ENCODE measurements at regions not wholly inside any gene's neighbourhood (a gene's known extent, or its start where the extent isn't known, plus 50 kb on each side); places are given as distances from the start of the nearest gene placed in this dataset.

DNA sequence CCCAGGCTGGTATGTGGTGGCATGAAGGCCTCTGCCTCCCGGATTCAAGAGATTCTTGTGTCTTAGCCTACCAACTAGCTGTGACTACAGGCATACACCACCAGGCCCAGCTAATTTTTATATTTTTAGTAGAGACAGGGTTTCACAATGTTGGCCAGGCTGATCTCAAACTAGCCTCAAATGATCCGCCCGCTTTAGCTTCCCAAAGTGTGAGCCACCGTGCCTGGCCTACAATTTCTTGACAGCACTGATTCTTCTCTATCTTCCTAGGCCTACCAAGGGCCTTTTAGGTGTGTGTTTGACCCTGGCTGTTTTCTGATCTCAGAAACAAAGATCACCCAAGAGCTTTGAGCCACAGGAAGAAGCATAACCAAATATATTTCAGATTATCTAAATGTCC is 540.8 kb upstream of the ADAMTS5 start:
- no peak for DNase-seq (ENCODE audit: low read depth in 1 of 2, low spot score in 1 of 2)

DNA sequence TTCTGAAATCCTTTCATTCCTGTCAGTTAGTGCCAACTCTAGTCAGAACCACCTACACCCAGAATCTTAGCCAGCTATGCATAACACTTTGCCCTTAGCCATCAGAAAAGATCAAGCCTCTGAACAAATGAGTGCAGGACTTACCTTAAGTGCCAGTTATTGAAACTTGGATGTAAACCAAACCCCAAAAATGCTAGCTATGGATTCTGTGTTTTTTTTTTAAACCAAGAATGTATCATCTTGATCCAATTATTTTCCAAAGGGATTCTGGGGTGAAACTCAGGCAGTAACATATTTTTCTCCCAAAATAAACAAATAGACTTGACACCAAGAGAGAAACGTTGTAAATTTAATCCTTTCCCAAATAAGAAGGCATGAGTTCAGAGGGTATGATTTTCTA is 538.6 kb upstream of the ADAMTS5 start:
- no peak for DNase-seq (ENCODE audit: low read depth in 1 of 2, low spot score in 1 of 2)

DNA sequence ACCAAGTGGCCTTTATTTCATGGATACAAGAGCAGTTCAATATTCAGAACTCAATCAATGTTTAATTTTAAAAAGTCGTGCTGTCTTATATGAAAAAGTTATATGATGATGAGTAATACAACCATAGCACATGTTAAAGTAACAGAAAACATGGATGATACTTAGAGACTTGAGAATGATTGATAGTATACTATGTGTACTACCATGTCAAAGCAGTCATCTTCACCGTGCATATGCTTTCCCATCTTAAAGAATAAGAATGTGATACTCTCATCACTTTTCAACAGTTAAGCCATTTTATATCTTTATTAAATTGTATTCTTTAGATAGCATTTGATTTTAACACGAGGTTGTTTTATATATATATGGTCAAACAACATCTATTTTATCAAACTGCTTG is 535.9 kb upstream of the ADAMTS5 start:
- no peak for DNase-seq (ENCODE audit: low read depth in 1 of 2, low spot score in 1 of 2)

DNA sequence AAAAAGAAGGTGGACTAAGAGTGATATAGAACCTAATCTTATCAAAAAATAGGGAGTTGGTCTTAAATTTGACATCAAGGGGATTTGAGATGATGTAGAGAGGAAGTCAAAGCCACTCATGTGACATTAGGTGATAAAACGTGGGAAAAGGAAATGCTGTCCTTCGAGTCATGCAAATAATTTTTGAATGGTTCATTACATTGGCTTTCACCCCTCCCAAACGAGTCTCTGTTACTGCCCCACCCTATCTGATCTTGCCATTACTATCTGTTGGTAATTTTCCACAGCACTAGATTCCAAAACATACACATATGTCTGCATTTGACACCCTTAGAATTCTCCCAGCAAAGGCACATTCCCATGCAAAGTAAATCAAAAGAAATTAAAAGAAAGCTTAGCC is 531.1 kb upstream of the ADAMTS5 start:
- DNase-seq (ENCODE audit: low read depth in 1 of 2, low spot score in 1 of 2), result no peak

DNA sequence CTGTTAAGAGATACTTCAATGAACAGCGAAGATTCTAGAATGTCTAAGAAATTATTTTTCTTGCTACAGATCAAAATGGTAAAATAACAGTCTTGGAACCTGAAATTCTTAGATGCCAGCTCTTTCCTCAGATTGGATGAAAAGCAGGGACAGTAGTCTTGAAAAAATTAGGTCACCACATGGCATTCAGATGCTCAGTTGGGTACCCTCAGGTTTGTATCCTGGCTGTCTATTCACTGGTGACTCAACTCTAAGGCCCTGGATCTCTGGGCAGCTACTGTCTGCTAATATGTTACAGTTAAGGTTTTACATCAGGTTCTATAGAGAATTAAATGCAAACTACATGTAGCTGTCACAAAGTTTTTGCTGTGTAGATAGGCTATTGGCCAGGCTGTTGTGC is 528.9 kb upstream of the ADAMTS5 start:
- no peak for DNase-seq (ENCODE audit: low read depth in 1 of 2, low spot score in 1 of 2)

DNA sequence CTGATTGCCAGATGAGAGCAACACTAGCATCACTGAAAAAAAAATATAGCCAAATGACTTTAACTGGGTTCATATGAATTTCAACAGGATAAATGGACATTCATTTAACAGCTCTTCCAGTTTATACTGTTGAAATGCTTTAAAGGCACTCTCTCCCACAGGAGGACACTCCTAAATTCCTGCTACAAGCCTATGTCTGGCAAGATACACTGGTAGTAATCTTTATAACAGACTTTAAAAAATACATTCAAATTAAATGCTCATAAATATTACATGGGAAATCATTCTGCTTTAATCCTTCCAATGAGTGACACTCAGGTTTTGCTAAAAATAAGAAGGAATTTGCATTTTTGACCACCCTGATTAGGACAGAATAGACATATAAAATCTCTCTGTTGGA is 526.7 kb upstream of the ADAMTS5 start:
- DNase-seq (ENCODE audit: low read depth in 1 of 2, low spot score in 1 of 2), result no peak

DNA sequence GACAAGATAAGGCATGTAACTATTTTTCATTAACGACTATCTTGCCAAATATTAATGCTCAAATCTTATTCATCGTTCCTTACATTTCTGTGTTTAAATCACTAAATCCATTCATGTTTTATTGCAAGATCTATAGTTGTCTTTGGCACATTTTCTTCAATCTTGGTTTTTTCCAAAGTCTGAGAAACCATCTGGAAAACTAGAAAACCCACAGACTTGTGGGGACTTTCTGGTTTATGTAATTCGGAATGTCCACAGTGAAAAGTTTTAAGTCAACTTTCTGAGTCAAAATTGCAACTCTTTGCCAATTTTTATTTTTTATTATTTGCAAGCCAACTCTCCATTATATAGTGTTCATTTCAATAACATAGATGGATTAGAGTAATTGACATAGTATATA is 520.8 kb upstream of the ADAMTS5 start:
- DNase-seq (ENCODE audit: low read depth in 1 of 2, low spot score in 1 of 2), result no peak

DNA sequence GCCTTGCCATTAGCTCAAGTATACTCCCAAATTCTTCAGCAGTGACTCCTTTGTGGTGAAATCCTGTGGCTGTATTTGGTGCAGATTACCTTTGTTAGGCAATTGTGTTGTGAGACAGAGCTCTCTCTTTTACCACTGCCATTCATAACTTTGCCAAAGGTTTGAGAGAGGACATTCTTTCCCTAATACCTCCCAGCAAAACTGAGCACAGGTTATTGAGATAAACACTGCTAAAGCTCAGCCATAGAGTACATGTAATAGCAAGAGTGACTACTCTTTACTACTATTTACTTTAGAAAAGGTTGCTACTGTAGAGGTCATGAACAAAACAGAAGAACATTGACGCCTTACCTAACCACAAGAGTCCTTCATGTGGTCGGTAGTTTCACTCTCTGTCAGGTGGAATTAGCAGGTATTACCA is 514.0 kb upstream of the ADAMTS5 start:
- no peak for DNase-seq (ENCODE audit: low read depth in 1 of 2, low spot score in 1 of 2)

DNA sequence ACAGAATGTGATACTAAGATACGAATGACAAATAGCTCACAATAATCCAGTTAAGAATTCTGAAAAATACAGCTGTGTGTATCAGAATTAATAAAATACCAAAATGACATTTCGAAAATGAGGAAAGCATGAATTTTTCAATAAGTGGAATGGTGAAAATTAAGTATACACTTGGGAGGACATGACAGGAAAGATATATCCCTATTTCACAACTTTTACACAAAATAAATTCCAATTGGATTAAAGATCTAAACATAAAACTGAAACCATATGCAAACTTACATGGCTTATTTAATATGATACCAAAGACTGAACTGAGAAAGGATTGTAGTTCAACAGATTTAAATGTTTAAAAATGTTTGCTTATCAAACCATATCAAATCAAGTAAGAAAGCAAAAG is 510.4 kb upstream of the ADAMTS5 start:
- no peak for DNase-seq (ENCODE audit: low read depth in 1 of 2, low spot score in 1 of 2)

DNA sequence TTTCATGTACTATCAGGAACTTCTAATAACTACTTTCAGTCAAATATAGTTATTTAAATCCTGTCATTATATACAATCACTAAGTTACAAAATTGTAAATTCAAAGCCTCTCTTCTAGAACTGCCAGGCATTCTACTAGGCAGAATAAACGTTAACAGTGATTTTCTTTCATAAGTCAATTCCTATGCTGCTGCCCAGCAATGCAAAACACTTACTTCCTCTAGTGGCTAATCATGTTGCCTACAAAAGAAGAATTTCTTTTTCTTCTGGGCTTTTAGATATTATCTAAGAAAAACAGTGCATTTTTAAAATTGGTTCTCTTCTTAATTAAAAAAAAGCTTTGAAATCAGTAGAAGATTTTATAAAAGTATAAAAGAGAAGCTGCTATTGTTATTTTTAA is 509.8 kb upstream of the ADAMTS5 start:
- DNase-seq (ENCODE audit: low read depth in 1 of 2, low spot score in 1 of 2), result no peak

DNA sequence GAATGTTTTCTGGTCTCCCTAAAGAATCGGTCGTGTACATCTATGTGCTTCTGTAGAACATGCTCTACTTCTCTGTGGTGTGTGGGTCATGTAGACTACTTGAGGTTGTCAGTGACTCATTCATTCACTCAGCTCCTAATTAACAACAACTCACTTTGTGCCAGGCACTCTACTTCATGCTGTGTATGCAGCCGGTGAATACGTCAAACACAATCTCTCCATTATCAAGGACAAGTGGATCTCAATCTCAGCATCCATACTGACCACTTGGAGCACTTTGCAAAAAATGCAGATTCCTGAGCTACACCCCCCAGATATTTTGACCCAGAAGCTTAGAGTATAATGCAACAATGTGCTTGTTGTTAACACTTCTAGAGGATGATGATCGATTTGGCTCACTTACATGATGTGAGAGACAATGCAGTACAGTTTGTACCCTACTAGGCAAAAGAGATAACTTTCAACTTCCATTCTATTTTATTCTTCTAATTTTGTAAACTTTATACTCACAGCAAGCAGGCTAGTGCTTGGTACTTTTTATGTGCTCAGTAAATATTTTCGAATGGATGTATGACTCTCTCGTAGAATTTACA is 508.6 kb upstream of the ADAMTS5 start:
- DNase-seq (ENCODE audit: low read depth in 1 of 2, low spot score in 1 of 2), result no peak

DNA sequence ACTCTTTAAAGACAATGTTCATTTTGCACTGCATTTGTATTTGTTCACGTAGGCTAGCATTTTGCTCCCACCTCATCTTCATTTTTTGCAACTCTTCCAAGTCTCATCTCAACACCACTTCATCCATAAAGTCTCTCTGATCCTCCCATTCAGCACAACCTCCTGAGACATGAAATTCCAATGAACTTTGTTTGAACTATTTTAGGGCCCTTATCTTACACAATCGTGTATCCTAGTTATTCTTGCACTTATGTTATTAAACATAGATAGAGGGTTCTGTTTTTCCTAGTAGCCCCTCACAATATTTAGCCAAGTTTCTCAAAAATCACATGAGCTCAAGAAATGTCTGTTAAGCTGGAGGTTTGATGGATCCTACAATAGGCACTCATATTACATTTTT is 500.5 kb upstream of the ADAMTS5 start:
- DNase-seq (ENCODE audit: low read depth in 1 of 2, low spot score in 1 of 2), result no peak

DNA sequence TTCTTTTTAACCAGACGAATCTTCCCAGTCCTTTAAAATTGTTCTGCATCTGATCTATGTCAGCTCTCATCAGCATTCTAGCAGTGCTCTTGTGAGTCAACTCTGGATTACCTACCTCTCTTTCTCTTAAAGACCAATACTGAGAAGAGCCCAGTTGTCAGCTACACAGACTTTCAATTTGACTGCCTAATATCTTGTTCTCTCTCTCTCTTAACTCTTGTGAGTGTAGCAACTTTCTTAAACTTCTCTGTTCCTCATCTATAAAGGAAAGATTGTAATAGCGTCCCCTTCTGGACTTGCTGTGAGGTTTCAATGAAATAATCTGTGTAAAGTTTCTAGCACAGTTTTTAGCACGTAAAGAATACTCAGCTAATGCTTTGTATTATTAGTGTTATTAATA is 499.3 kb upstream of the ADAMTS5 start:
- DNase-seq (ENCODE audit: low read depth in 1 of 2, low spot score in 1 of 2), result no peak

DNA sequence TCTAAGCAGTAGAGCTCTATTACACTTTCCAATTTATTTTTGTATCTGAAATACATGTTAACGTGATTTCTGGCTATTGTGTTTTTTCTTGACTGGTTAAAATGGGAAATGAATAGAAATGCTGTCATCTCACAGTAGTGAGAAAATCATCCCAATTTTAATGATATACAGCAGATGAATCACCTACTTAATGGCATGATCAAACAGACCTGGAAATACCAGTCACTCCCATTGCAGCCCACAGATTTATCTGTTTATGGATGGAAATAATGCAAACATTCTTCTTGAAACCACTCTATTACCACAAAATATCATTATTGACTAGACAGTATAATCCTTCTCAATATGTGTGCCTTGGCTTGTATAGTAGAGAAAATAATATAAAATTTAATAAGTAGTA is 497.8 kb upstream of the ADAMTS5 start:
- no peak for DNase-seq (ENCODE audit: low read depth in 1 of 2, low spot score in 1 of 2)

DNA sequence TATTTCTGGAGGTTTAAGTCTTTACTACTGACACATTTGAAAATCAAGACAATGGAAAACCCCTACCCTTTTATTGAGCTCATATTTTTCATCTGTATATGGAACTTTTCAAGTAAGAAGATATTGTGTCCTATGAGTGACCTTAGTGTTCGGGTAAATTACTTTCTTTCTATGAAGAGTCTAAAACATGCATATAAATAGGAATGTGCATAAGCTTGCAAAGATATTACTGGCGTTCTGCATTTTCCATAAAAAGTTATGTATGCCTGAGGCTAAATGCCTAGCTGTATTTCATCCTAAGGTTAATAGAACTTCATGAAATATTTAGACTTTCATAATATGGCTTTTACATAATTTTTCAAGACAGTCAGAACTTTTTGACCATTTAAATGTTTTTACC is 495.8 kb upstream of the ADAMTS5 start:
- DNase-seq (ENCODE audit: low read depth in 1 of 2, low spot score in 1 of 2), result no peak

DNA sequence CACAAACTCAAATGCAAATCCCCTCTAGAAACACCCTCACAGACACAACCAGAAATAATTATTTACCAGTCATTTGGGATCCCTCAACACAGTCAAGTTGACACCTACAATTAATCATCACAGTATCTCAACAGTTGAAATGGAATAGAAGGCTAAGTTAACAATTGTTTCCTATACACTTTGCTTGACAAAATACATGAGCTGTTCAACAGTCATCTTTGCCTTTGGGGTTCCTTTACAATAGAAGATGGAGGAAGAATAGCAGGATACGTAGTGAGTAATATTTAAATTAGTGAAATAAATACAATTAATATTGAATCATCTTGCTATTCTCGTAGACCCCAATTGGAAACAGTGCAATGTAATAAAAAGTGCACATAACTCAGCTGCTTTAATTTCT is 487.3 kb upstream of the ADAMTS5 start:
- no peak for DNase-seq (ENCODE audit: low read depth in 1 of 2, low spot score in 1 of 2)

DNA sequence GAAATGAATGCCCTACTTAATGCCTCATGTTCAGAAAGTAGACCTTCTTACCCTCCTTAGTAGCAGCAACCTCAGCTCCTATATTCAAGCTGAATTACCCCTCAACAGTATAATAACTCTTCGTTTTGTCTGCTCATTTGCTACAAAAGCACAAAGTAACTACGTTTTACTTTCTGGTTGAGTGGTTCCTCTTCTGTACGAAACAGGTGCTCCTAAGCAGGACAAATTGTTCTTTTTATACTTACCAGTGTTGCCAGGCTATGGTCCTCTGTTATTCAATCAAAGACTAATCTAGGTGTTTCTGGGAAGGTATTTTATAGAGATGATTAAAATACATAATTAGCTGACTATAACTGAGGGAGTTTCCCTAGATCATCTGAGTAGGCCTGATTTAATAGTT is 484.2 kb upstream of the ADAMTS5 start:
- DNase-seq (ENCODE audit: low read depth in 1 of 2, low spot score in 1 of 2), result no peak

DNA sequence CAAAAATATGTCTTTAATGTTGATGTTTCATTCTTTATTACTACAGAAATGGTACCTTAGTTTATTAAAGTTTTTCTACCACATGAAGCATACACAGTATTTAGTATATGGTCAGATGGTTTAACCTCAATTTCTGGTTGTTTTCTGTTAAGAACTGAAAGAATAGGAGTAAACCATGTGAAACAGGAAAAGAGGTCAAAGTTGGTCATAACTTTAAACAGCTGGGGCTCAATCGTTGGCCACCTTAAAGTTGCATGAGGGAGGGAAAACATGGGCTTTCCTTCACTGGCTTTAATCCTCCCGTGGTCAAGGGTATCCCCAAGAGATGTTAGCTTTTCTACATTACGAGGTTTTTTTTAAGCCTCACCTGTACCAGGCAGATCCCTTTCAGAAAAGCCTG is 483.3 kb upstream of the ADAMTS5 start:
- DNase-seq (ENCODE audit: low read depth in 1 of 2, low spot score in 1 of 2), result no peak

DNA sequence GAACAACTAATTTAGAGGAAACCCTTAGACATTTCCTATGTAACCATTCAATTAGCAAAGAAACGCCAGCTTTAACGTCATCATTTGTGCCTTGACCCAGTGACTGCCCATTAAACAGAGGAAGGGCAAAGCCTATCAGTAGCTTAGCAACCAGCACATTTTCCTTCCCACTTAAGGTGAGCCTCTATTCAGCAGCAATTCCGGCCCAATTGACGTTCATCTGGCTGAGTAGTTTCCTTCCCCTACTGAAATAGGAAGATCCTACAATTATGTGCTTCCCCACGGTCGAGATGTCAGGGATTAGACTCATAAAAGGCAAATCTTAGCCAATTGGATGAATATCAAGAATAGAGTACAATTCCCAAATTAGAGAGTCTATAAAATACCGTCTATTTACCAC is 482.1 kb upstream of the ADAMTS5 start:
- DNase-seq (ENCODE audit: low read depth in 1 of 2, low spot score in 1 of 2), result no peak

DNA sequence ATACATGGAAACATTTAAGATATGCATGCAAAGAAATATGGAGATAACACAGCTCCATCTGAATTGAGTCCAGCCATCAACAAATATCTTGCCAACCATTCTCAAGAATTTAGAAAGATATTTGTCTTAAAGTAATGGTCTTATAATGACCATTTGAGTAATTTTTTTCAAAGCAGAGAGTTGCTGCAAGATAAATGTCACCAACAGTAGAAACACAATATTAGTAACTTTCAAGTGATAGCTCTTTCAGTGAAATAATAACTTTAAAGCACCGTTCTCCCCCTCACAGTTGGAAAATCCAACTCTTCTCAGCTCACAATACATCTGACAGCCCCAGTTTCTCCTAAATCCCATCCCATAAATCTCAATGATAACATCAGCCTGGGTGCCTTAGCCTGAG is 481.0 kb upstream of the ADAMTS5 start:
- DNase-seq (ENCODE audit: low read depth in 1 of 2, low spot score in 1 of 2), result no peak

DNA sequence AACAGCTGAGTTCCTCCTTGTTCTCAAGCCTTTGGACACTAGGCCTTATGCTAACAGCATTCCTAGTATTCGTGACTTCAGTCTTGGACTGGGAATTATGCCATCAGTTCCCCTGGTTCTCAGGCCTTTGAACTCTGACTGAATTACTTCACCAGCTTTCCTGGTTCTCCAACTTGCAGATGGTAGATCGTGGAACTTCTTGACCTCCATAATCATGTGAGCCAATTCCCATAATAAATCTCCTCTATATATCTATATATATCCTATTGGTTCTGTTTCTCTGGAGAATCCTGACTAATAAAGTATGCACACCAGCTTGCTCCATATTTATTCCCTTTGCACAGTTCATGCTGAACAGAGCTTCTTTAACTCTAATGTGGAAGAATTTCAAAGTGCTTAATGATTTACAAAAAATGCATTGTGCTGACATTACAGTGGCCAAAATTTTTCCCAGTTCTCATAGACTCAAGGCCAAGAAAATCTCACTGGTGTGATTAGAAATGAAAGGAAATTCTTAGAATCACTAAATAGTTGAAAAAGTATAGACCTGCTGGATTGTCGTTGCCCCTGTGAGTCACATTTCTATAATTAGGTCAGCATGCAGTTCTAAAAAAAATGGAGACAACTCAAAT is 462.9 kb upstream of the ADAMTS5 start:
- DNase-seq (ENCODE audit: low read depth in 1 of 2, low spot score in 1 of 2), result no peak

DNA sequence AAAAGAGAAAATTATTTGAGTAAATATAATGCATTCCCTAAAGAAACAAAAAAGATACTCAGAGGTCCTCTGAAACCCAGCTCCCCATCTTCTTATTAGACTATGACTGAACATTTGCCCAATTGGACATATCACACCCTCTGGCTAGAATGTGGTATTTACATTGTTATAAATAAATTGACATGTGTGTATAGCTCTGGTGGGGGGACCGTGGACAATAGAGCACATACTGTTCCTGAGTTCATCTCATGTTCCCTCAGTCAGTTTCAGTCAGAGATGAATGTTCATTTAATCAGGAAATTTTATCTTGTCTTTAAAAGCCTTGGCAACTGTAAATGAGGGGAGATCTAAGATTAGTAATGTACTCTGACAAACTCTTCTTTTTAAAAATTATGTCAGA is 459.3 kb upstream of the ADAMTS5 start:
- DNase-seq (ENCODE audit: low read depth in 1 of 2, low spot score in 1 of 2), result no peak

DNA sequence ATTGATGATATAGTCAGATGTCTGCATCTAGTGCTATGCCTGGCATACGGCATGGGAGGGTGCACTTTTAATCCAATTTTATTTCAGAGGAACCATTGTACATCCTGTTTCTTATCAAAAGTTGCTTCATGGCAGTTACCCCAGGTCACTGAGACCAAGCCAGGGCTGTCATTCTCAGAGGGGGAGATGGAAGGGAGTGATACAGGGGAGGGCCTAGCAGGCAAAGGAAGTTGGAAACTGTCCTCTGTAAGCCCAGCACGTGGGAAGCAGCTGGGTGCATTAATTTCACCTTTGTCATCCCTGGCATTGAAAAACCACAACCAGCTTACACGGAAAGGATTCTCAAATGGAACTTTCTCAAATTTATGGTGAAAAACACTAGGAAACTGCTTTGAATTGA is 458.7 kb upstream of the ADAMTS5 start:
- DNase-seq (ENCODE audit: low read depth in 1 of 2, low spot score in 1 of 2), result no peak

DNA sequence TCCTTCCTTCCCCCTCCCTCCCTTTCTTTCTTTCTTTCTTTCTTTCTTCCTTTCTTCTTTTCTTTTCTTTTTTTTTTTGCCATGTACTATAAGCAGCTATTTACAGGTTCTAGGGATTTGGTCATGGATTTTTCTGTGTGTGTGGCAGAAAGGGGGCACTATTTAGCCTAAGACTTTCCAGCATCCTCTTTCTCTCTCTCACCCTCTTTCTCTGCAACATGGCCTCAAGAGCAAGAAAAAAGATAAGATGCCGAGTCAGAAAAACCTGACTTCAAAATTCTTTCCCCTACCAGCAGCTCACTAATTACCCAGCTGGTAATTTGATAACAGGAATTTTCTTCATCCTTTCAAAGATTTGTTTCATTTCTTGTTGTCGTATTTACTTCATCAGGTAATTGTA is 458.3 kb upstream of the ADAMTS5 start:
- DNase-seq (ENCODE audit: low read depth in 1 of 2, low spot score in 1 of 2), result no peak
